Neural cell (in vitro differentiated cells): ENCODE measurements at regions not wholly inside any gene's neighbourhood (a gene's known extent, or its start where the extent isn't known, plus 50 kb on each side); places are given as distances from the start of the nearest gene placed in this dataset.

Experiments
- EP300 ChIP-seq: fragments of 450-650 bp; conservative IDR thresholded peaks from 2 replicates; pipeline ENCODE4 v1.6.1; 2014; ENCODE audit warnings: antibody characterized with exemption, mild to moderate bottlenecking, moderate library complexity; ENCODE audit not compliant: poor library complexity, severe bottlenecking
- EZH2 ChIP-seq: fragments of 200-600, 300-800 bp; shearing (Covaris generic), sonication (generic); IDR thresholded peaks from 2 replicates; pipeline ENCODE4 v1.6.1; 2014; ENCODE audit warnings: antibody characterized with exemption, low read length, borderline replicate concordance, mild to moderate bottlenecking; ENCODE audit not compliant: insufficient read depth, poor library complexity, severe bottlenecking
- TAF1 ChIP-seq: IDR thresholded peaks from 2 replicates; pipeline ENCODE4 v1.6.1; 2012; ENCODE audit warnings: low read depth
- TF ChIP-seq, protein P1 (sequence below): fragments of 450-650 bp; IDR thresholded peaks from 2 replicates; pipeline ENCODE4 v1.5.1; 2014; ENCODE audit warnings: antibody characterized with exemption, mild to moderate bottlenecking, moderate library complexity; ENCODE audit not compliant: poor library complexity, severe bottlenecking
- TF ChIP-seq, protein P2 (sequence below): IDR thresholded peaks from 2 replicates; pipeline ENCODE4 v1.6.1; 2012; ENCODE audit warnings: borderline replicate concordance

- TF ChIP-seq, protein P1, sequence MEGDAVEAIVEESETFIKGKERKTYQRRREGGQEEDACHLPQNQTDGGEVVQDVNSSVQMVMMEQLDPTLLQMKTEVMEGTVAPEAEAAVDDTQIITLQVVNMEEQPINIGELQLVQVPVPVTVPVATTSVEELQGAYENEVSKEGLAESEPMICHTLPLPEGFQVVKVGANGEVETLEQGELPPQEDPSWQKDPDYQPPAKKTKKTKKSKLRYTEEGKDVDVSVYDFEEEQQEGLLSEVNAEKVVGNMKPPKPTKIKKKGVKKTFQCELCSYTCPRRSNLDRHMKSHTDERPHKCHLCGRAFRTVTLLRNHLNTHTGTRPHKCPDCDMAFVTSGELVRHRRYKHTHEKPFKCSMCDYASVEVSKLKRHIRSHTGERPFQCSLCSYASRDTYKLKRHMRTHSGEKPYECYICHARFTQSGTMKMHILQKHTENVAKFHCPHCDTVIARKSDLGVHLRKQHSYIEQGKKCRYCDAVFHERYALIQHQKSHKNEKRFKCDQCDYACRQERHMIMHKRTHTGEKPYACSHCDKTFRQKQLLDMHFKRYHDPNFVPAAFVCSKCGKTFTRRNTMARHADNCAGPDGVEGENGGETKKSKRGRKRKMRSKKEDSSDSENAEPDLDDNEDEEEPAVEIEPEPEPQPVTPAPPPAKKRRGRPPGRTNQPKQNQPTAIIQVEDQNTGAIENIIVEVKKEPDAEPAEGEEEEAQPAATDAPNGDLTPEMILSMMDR: no peak
- TF ChIP-seq, protein P2, sequence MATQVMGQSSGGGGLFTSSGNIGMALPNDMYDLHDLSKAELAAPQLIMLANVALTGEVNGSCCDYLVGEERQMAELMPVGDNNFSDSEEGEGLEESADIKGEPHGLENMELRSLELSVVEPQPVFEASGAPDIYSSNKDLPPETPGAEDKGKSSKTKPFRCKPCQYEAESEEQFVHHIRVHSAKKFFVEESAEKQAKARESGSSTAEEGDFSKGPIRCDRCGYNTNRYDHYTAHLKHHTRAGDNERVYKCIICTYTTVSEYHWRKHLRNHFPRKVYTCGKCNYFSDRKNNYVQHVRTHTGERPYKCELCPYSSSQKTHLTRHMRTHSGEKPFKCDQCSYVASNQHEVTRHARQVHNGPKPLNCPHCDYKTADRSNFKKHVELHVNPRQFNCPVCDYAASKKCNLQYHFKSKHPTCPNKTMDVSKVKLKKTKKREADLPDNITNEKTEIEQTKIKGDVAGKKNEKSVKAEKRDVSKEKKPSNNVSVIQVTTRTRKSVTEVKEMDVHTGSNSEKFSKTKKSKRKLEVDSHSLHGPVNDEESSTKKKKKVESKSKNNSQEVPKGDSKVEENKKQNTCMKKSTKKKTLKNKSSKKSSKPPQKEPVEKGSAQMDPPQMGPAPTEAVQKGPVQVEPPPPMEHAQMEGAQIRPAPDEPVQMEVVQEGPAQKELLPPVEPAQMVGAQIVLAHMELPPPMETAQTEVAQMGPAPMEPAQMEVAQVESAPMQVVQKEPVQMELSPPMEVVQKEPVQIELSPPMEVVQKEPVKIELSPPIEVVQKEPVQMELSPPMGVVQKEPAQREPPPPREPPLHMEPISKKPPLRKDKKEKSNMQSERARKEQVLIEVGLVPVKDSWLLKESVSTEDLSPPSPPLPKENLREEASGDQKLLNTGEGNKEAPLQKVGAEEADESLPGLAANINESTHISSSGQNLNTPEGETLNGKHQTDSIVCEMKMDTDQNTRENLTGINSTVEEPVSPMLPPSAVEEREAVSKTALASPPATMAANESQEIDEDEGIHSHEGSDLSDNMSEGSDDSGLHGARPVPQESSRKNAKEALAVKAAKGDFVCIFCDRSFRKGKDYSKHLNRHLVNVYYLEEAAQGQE: no peak
- no peak for TF ChIP-seq EP300
- no peak for TF ChIP-seq TAF1
- no peak for TF ChIP-seq EZH2
These were observed 135.8 kb downstream of the PTGER3 start for GRCh38 chr1:70911861-70912260.
